GM19397 (cell line): ENCODE measurements at regions not wholly inside any gene's neighbourhood (a gene's known extent, or its start where the extent isn't known, plus 50 kb on each side); places are given as distances from the start of the nearest gene placed in this dataset.
"Not testable (repeated sequence)": the region's sequence is repeated elsewhere in the genome, so short reads cannot be mapped to it uniquely, and the experiment has no call there.

Source experiments
- ATAC-seq: cut with Tn5 transposase; IDR thresholded peaks from one replicate; pipeline ENCODE4 v1.9.1; 2021; ENCODE audit warnings: mild to moderate bottlenecking, moderate library complexity; ENCODE audit not compliant: unreplicated experiment

GRCh38 chr10:65786279-65786678 is 1139.6 kb upstream of the LRRTM3 start:
- no peak for ATAC-seq

GRCh38 chr10:65787571-65787970 is 1138.3 kb upstream of the LRRTM3 start:
- ATAC-seq, result no peak

- no peak for ATAC-seq
Observed at GRCh38 chr10:65788271-65788670, 1137.6 kb upstream of the LRRTM3 start.

- ATAC-seq, result no peak
Observed at GRCh38 chr10:65791979-65792378, 1133.9 kb upstream of the LRRTM3 start.

GRCh38 chr10:65793738-65794425 is 1132.0 kb upstream of the LRRTM3 start:
- no peak for ATAC-seq

GRCh38 chr10:65794861-65795260 is 1131.0 kb upstream of the LRRTM3 start:
- ATAC-seq, result not testable (repeated sequence)

GRCh38 chr10:65796472-65796871 is 1129.4 kb upstream of the LRRTM3 start:
- ATAC-seq, result no peak

GRCh38 chr10:65798133-65798532 is 1127.7 kb upstream of the LRRTM3 start:
- ATAC-seq, result no peak

GRCh38 chr10:65802391-65802790 is 1123.4 kb upstream of the LRRTM3 start:
- no peak for ATAC-seq

- no peak for ATAC-seq
Observed at GRCh38 chr10:65805511-65805910, 1120.3 kb upstream of the LRRTM3 start.

- ATAC-seq, result no peak
Observed at GRCh38 chr10:65805993-65806392, 1119.8 kb upstream of the LRRTM3 start.

GRCh38 chr10:65808687-65809333 is 1117.0 kb upstream of the LRRTM3 start:
- no peak for ATAC-seq

- ATAC-seq, result no peak
Observed at GRCh38 chr10:65811931-65812525, 1113.8 kb upstream of the LRRTM3 start.

GRCh38 chr10:65816536-65816935 is 1109.3 kb upstream of the LRRTM3 start:
- ATAC-seq, result no peak

- no peak for ATAC-seq
Observed at GRCh38 chr10:65818990-65819389, 1106.8 kb upstream of the LRRTM3 start.

- ATAC-seq, result no peak
Observed at GRCh38 chr10:65827359-65827758, 1098.5 kb upstream of the LRRTM3 start.

- ATAC-seq, result no peak
Observed at GRCh38 chr10:65838811-65839210, 1087.0 kb upstream of the LRRTM3 start.

- ATAC-seq, result no peak
Observed at GRCh38 chr10:65843203-65843602, 1082.6 kb upstream of the LRRTM3 start.

- ATAC-seq, result no peak
Observed at GRCh38 chr10:65845916-65846315, 1079.9 kb upstream of the LRRTM3 start.

- ATAC-seq, result no peak
Observed at GRCh38 chr10:65846541-65846940, 1079.3 kb upstream of the LRRTM3 start.

- no peak for ATAC-seq
Observed at GRCh38 chr10:65846949-65847348, 1078.9 kb upstream of the LRRTM3 start.
